Lower leg skin (tissue), 4 donors: ENCODE measurements at regions not wholly inside any gene's neighbourhood (a gene's known extent, or its start where the extent isn't known, plus 50 kb on each side); places are given as distances from the start of the nearest gene placed in this dataset.

Experiments
- DNase-seq, 2 donors: peaks; one replicate each; pipeline ENCODE4 v3.0.0-alpha.2; 2019; ENCODE audit warnings: low spot score in 2 of 2
- H3K4me3 ChIP-seq: fragments of 200-600 bp; sonication (generic); 2 replicates; pipeline ENCODE4 v1.5.1; 2017; ENCODE audit warnings: mild to moderate bottlenecking, low read depth; ENCODE audit not compliant: poor library complexity, severe bottlenecking
- POLR2A ChIP-seq, 2 donors: fragments of 450-650 bp; IDR thresholded peaks; one replicate each; pipeline ENCODE4 v1.6.1; 2016 to 2017; ENCODE audit warnings: antibody characterized with exemption in 2 of 2, mild to moderate bottlenecking in 1 of 2, moderate library complexity in 1 of 2
- WGBS, 2 donors: methylation state at CpG; one replicate each; pipeline ENCODE4 v1.1.5; 2018; 5-methylcytosine and 5-hydroxymethylcytosine counted together
- intact Hi-C: fragments of 100-400 bp; cut with DNase I; formaldehyde crosslinking; loops from one replicate; pipeline ENCODE4 v1.15.0; 2023; ENCODE audit warnings: low total_unique reads
- TF ChIP-seq, protein P1 (sequence below), 3 donors: fragments of 450-650 bp; IDR thresholded peaks; one replicate each; pipeline ENCODE4 v1.5.1; 2016; ENCODE audit warnings: antibody characterized with exemption in 3 of 3, mild to moderate bottlenecking in 3 of 3, moderate library complexity in 2 of 3

DNA sequence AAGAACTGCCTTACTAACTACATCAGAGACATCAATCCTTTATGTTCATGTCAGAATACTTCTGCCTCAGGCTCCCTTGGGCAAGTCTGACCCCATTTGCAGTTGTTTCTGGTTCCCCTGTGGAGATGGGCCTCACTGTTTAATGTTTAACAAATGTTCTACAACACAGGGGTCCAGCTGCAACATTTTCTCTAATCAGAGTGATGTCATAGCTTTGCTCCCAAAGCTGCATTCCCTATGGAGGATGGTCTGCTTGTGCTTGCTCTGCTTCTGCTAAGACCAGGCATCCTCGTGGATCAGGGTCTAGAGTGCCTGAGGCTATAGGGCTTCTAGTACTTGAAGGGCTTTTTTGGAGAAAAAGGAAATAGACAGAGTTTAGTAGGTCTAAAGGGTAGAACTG lies 1071.2 kb downstream of the TTLL7 start:
- WGBS, 2 donors, result 45 to 53% methylated on average over 1 of the region's 1 CpG
- H3K4me3 ChIP-seq, result no peak overlapping the region
- intact Hi-C loops, result no loop called here
- TF ChIP-seq POLR2A (IDR thresholded peaks at IDR 0.05), result no peak
- TF ChIP-seq, protein P1, sequence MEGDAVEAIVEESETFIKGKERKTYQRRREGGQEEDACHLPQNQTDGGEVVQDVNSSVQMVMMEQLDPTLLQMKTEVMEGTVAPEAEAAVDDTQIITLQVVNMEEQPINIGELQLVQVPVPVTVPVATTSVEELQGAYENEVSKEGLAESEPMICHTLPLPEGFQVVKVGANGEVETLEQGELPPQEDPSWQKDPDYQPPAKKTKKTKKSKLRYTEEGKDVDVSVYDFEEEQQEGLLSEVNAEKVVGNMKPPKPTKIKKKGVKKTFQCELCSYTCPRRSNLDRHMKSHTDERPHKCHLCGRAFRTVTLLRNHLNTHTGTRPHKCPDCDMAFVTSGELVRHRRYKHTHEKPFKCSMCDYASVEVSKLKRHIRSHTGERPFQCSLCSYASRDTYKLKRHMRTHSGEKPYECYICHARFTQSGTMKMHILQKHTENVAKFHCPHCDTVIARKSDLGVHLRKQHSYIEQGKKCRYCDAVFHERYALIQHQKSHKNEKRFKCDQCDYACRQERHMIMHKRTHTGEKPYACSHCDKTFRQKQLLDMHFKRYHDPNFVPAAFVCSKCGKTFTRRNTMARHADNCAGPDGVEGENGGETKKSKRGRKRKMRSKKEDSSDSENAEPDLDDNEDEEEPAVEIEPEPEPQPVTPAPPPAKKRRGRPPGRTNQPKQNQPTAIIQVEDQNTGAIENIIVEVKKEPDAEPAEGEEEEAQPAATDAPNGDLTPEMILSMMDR (IDR thresholded peaks at IDR 0.05), result no peak
- no peak for DNase-seq

DNA sequence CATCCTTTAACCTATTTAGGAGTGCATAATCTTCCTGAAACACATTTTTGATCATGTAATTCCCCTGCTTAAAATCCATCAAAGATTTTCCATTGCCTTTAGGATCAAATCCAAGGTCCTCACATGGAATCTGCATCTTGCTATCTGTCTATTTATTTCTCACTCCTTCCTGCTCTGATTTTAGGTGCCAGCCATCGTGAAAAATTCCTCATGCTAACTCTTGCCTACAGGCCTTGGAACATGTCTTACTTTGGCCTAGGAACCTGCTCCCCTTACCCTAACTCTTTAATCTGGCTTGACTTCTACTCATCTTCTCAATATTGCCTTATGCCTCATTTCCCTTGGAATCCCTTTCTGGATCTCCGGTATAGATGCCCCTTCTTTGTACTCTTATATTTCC lies 1074.3 kb downstream of the TTLL7 start:
- no peak for DNase-seq
- WGBS, 2 donors, result 72 to 73% methylated on average over 2 of the region's 2 CpGs
- intact Hi-C loops, result no loop called here
- no peak overlapping the region for H3K4me3 ChIP-seq
- TF ChIP-seq, protein P1 (IDR thresholded peaks at IDR 0.05), result no peak

DNA sequence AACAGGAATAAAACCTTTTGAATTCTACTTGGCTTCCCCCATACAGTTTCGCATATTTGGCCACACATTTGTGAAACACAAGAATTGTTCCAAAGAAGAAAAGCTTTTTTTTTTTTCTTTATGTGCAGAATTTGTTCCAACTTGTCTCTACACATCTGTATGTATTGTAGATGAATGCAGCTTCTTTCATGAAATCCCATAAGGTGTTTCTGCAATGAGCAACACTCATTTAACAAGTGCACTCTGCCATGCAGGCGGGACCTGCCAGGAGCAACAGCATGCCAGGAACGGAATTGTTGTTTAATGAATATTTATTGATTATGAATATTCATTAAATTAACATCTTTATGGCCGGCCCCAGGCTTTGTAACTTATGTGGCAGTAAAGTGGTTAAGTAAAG lies 1075.0 kb downstream of the TTLL7 start:
- intact Hi-C loops, result no loop called here
- WGBS, 2 donors, result 60 to 67% methylated on average over 4 of the region's 4 CpGs
- H3K4me3 ChIP-seq, result no peak overlapping the region
- DNase-seq, result no peak
- TF ChIP-seq, protein P1 (IDR thresholded peaks at IDR 0.05), result no peak
- TF ChIP-seq POLR2A (IDR thresholded peaks at IDR 0.05), result no peak

DNA sequence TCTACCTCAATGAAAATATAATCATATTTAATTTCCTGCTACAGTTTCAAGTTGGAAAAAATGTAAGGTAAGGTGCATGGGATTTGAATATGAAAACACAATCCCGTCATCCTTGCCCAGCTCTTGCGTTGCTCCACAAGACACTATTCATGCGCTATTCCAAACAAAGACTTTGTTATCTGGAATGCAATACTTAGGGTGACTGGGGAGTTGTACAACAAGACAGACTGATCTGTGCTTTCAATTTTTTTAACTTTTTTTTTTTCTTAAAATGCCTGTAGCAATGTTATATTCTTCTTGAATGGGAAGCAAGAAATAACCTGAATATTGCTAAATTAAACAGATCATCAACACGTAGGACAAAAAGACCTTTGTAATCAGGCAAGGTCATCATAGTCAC lies 1077.2 kb downstream of the TTLL7 start:
- H3K4me3 ChIP-seq, result no peak overlapping the region
- no peak for DNase-seq
- WGBS, 2 donors, result 66 to 78% methylated on average over 4 of the region's 4 CpGs
- TF ChIP-seq, protein P1 (IDR thresholded peaks at IDR 0.05), result no peak
- no peak for TF ChIP-seq POLR2A (IDR thresholded peaks at IDR 0.05)
- intact Hi-C loops, result no loop called here

DNA sequence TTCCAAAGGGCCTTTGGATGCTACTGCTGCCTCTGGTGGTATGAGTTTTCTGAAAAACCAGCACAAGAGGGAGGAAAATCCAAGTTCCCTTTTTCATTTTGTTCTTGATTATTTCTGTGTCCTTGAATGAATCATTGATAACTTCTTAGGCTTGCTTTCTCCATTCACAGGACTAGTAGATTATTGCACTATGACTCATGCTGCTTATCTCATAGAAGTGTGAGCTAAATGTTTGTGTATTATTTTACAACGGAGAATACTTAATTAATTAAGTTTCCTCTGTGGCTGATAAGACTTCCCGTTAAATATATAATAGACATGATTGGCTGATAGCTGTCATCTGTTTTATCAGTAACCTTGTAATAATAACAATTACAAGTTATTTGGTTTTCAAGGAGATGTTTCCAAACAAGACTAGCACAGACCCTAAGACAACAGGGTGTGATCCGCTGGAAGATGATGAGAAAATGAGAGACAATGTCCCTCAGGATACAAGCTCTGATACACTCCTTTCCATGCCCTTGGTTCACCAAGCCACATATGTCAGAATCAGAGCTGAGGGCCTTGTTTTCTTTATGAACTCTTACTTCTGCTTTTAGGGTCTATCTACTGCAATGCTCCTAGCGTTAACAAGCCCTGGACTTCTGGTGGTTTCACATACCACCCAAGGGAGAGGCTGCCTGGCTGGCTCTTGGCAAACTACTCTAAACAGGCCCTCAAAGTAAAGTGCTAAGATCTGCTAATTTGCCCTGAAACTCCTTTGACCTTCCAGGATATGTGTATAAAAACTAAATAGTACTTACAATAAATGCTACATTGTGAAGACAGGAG lies 1078.3 kb downstream of the TTLL7 start:
- H3K4me3 ChIP-seq, result no peak overlapping the region
- no peak for DNase-seq
- WGBS, 2 donors, result 50 to 60% methylated on average over 4 of the region's 4 CpGs
- TF ChIP-seq, protein P1 (IDR thresholded peaks at IDR 0.05), result no peak
- no peak for TF ChIP-seq POLR2A (IDR thresholded peaks at IDR 0.05)
- intact Hi-C loops, result no loop called here

DNA sequence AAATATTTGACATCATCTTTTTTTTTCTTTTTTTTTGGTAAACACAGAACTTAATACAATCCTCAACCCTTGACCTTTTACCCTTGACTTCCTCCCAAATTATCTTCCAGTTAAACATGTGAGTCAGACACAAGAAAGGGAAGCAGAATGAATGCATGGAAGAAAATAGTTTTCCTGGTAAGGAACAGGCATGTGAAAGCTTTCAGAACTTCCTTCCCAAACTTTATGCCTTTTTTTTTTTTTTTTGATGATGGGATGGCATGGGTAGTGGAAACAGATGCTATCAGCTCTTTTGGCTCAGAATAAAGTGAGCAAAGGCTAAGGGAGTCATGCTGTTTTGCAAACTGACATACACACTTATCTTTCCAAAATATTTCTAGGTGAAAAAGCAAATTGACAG lies 1079.1 kb downstream of the TTLL7 start:
- DNase-seq, result no peak
- no peak overlapping the region for H3K4me3 ChIP-seq
- intact Hi-C loops, result no loop called here
- TF ChIP-seq, protein P1 (IDR thresholded peaks at IDR 0.05), result no peak
- TF ChIP-seq POLR2A (IDR thresholded peaks at IDR 0.05), result no peak
